ENCODE measurements at regions not wholly inside any gene's neighbourhood (a gene's known extent, or its start where the extent isn't known, plus 50 kb on each side); places are given as distances from the start of the nearest gene placed in this dataset.

- Histone ChIP-seq H3K9me3 (ENCODE audit: insufficient read depth, low read depth, low read length) (no peaks in the 10 kb centered on the region), H3K4me3 (ENCODE audit: low read length) (no peak overlapping the region), H3K4me1 (ENCODE audit: insufficient read depth, low read length) (no peaks in the 10 kb centered on the region), H3K27me3 (ENCODE audit: insufficient read depth, low read length) (no peaks in the 10 kb centered on the region), H3K36me3 (ENCODE audit: insufficient read depth, low read length) (no peaks in the 10 kb centered on the region), H3K27ac (ENCODE audit: low read depth, low read length) (no peak overlapping the region), H3K9ac (ENCODE audit: low read depth, low read length) (no peak overlapping the region)
- WGBS, result 89% methylated on average over 4 of the region's 4 CpGs
Observed at GRCh38 chr18:45498287-45498658, 117.0 kb upstream of the SLC14A2 start.

GRCh38 chr18:45503990-45504389, 111.3 kb upstream of the SLC14A2 start:
- H3K27ac ChIP-seq (ENCODE audit: low read depth, low read length), result no peak overlapping the region
- 0 out of 2 replicates have a peak, but pooled peaks cover 10% of the 10 kb centered on the region for H3K9me3 ChIP-seq (ENCODE audit: insufficient read depth, low read depth, low read length)
- no peak overlapping the region for H3K9ac ChIP-seq (ENCODE audit: low read depth, low read length)
- no peaks in the 10 kb centered on the region for H3K27me3 ChIP-seq (ENCODE audit: insufficient read depth, low read length)
- WGBS, result 91% methylated on average over 3 of the region's 3 CpGs
- H3K4me1 ChIP-seq (ENCODE audit: insufficient read depth, low read length), result no peaks in the 10 kb centered on the region
- no peaks in the 10 kb centered on the region for H3K36me3 ChIP-seq (ENCODE audit: insufficient read depth, low read length)
- H3K4me3 ChIP-seq (ENCODE audit: low read length), result no peak overlapping the region

GRCh38 chr18:45505497-45506206, 109.6 kb upstream of the SLC14A2 start:
- 88% methylated on average over 12 of the region's 12 CpGs for WGBS
- Histone ChIP-seq H3K27ac (ENCODE audit: low read depth, low read length) (no peak overlapping the region), H3K36me3 (ENCODE audit: insufficient read depth, low read length) (no peaks in the 10 kb centered on the region), H3K4me3 (ENCODE audit: low read length) (no peak overlapping the region), H3K9me3 (ENCODE audit: insufficient read depth, low read depth, low read length) (0 out of 2 replicates have a peak, but pooled peaks cover 10% of the 10 kb centered on the region), H3K27me3 (ENCODE audit: insufficient read depth, low read length) (no peaks in the 10 kb centered on the region), H3K4me1 (ENCODE audit: insufficient read depth, low read length) (no peaks in the 10 kb centered on the region), H3K9ac (ENCODE audit: low read depth, low read length) (no peak overlapping the region)

- WGBS, result 85% methylated on average over 4 of the region's 4 CpGs
- H3K4me3 ChIP-seq (ENCODE audit: low read length), result no peak overlapping the region
- no peaks in the 10 kb centered on the region for H3K4me1 ChIP-seq (ENCODE audit: insufficient read depth, low read length)
- no peak overlapping the region for H3K27ac ChIP-seq (ENCODE audit: low read depth, low read length)
- no peaks in the 10 kb centered on the region for H3K36me3 ChIP-seq (ENCODE audit: insufficient read depth, low read length)
- 0 out of 2 replicates have a peak, but pooled peaks cover 10% of the 10 kb centered on the region for H3K9me3 ChIP-seq (ENCODE audit: insufficient read depth, low read depth, low read length)
- no peak overlapping the region for H3K9ac ChIP-seq (ENCODE audit: low read depth, low read length)
- H3K27me3 ChIP-seq (ENCODE audit: insufficient read depth, low read length), result no peaks in the 10 kb centered on the region
Observed at GRCh38 chr18:45506951-45507350, 108.3 kb upstream of the SLC14A2 start.

- Histone ChIP-seq H3K27ac (ENCODE audit: low read depth, low read length) (no peak overlapping the region), H3K4me1 (ENCODE audit: insufficient read depth, low read length) (no peaks in the 10 kb centered on the region), H3K27me3 (ENCODE audit: insufficient read depth, low read length) (no peaks in the 10 kb centered on the region), H3K9ac (ENCODE audit: low read depth, low read length) (no peak overlapping the region), H3K9me3 (ENCODE audit: insufficient read depth, low read depth, low read length) (0 out of 2 replicates have a peak, but pooled peaks cover 10% of the 10 kb centered on the region), H3K36me3 (ENCODE audit: insufficient read depth, low read length) (no peaks in the 10 kb centered on the region), H3K4me3 (ENCODE audit: low read length) (no peak overlapping the region)
- WGBS, result 71% methylated on average over 4 of the region's 4 CpGs
Observed at GRCh38 chr18:45509535-45509934, 105.7 kb upstream of the SLC14A2 start.

GRCh38 chr18:45510656-45511055, 104.6 kb upstream of the SLC14A2 start:
- no peak overlapping the region for H3K27ac ChIP-seq (ENCODE audit: low read depth, low read length)
- no peaks in the 10 kb centered on the region for H3K36me3 ChIP-seq (ENCODE audit: insufficient read depth, low read length)
- no peak overlapping the region for H3K4me3 ChIP-seq (ENCODE audit: low read length)
- 90% methylated on average over 3 of the region's 3 CpGs for WGBS
- no peak overlapping the region for H3K9ac ChIP-seq (ENCODE audit: low read depth, low read length)
- H3K27me3 ChIP-seq (ENCODE audit: insufficient read depth, low read length), result no peaks in the 10 kb centered on the region
- 0 out of 2 replicates have a peak, but pooled peaks cover 10% of the 10 kb centered on the region for H3K9me3 ChIP-seq (ENCODE audit: insufficient read depth, low read depth, low read length)
- no peaks in the 10 kb centered on the region for H3K4me1 ChIP-seq (ENCODE audit: insufficient read depth, low read length)

- H3K27me3 ChIP-seq (ENCODE audit: insufficient read depth, low read length), result no peaks in the 10 kb centered on the region
- 91% methylated on average over 5 of the region's 5 CpGs for WGBS
- H3K36me3 ChIP-seq (ENCODE audit: insufficient read depth, low read length), result no peaks in the 10 kb centered on the region
- no peaks in the 10 kb centered on the region for H3K9me3 ChIP-seq (ENCODE audit: insufficient read depth, low read depth, low read length)
- no peak overlapping the region for H3K4me3 ChIP-seq (ENCODE audit: low read length)
- no peak overlapping the region for H3K9ac ChIP-seq (ENCODE audit: low read depth, low read length)
- peaks cover 10% of the 10 kb centered on the region; the same call in 1 of the 2 replicates for H3K4me1 ChIP-seq (ENCODE audit: insufficient read depth, low read length)
- no peak overlapping the region for H3K27ac ChIP-seq (ENCODE audit: low read depth, low read length)
Observed at GRCh38 chr18:45512363-45512953, 102.8 kb upstream of the SLC14A2 start.

- no peaks in the 10 kb centered on the region for H3K27me3 ChIP-seq (ENCODE audit: insufficient read depth, low read length)
- H3K9ac ChIP-seq (ENCODE audit: low read depth, low read length), result no peak overlapping the region
- H3K36me3 ChIP-seq (ENCODE audit: insufficient read depth, low read length), result no peaks in the 10 kb centered on the region
- no peak overlapping the region for H3K4me3 ChIP-seq (ENCODE audit: low read length)
- WGBS, result 84% methylated on average over 11 of the region's 11 CpGs
- peaks cover 10% of the 10 kb centered on the region; the same call in 1 of the 2 replicates for H3K4me1 ChIP-seq (ENCODE audit: insufficient read depth, low read length)
- H3K27ac ChIP-seq (ENCODE audit: low read depth, low read length), result no peak overlapping the region
- H3K9me3 ChIP-seq (ENCODE audit: insufficient read depth, low read depth, low read length), result no peaks in the 10 kb centered on the region
Observed at GRCh38 chr18:45517181-45517741, 98.0 kb upstream of the SLC14A2 start.

- H3K27ac ChIP-seq (ENCODE audit: low read depth, low read length), result no peak overlapping the region
- H3K9me3 ChIP-seq (ENCODE audit: insufficient read depth, low read depth, low read length), result no peaks in the 10 kb centered on the region
- H3K27me3 ChIP-seq (ENCODE audit: insufficient read depth, low read length), result no peaks in the 10 kb centered on the region
- peaks cover 10% of the 10 kb centered on the region; the same call in 1 of the 2 replicates for H3K4me1 ChIP-seq (ENCODE audit: insufficient read depth, low read length)
- WGBS, result 88% methylated on average over 3 of the region's 3 CpGs
- no peak overlapping the region for H3K9ac ChIP-seq (ENCODE audit: low read depth, low read length)
- no peak overlapping the region for H3K4me3 ChIP-seq (ENCODE audit: low read length)
- H3K36me3 ChIP-seq (ENCODE audit: insufficient read depth, low read length), result no peaks in the 10 kb centered on the region
Observed at GRCh38 chr18:45518311-45519155, 96.7 kb upstream of the SLC14A2 start.

- Histone ChIP-seq H3K4me1 (ENCODE audit: insufficient read depth, low read length) (peaks cover 10% of the 10 kb centered on the region; the same call in 1 of the 2 replicates), H3K27ac (ENCODE audit: low read depth, low read length) (no peak overlapping the region), H3K4me3 (ENCODE audit: low read length) (no peak overlapping the region), H3K9me3 (ENCODE audit: insufficient read depth, low read depth, low read length) (no peaks in the 10 kb centered on the region), H3K27me3 (ENCODE audit: insufficient read depth, low read length) (no peaks in the 10 kb centered on the region), H3K9ac (ENCODE audit: low read depth, low read length) (no peak overlapping the region), H3K36me3 (ENCODE audit: insufficient read depth, low read length) (no peaks in the 10 kb centered on the region)
- 95% methylated on average over 7 of the region's 7 CpGs for WGBS
Observed at GRCh38 chr18:45519411-45520280, 95.6 kb upstream of the SLC14A2 start.
